ENCODE measurements at regions not wholly inside any gene's neighbourhood (a gene's known extent, or its start where the extent isn't known, plus 50 kb on each side); places are given as distances from the start of the nearest gene placed in this dataset.

DNA sequence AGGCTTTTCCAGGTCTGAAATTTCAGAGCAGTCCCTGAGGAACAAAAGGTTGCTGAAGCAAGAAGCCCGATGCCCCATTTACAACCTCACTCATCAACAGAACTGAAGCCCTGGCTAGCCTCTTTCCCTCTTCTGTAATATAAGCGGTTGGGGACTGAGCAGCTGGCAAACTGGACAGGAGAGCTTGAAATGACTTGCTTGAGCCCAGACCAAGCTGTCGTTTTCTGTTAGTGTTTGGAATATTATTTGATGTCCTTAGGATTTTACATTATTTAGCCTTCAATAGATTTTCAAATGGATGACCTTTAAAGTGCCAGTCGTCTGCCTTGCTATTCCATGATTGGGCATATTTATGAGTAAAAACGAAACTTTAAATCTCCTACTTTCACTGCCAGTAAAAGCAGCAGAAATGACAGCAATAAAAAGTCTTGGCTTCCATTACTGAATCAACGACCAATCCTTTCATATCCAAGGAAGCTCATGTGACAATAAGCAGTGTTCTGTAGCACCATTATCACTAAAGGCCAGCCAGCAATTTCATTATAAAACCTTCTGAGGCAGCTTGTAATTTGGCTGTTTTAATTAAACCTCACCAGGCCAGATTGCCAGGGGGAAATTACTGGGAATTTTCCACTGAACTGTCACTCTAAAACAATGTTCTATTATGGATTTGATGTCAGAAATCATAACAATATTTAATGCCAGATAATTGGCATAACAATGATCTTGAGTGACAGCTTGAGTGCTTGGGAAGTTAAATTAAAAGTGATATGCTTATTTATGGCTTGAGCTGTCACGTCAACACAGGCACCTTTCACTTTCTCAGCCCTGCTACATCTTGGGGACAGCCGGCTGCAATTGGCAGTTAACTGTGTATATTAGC, 85.9 kb downstream of the LSMEM1 start:
- TF ChIP-seq, protein P1, sequence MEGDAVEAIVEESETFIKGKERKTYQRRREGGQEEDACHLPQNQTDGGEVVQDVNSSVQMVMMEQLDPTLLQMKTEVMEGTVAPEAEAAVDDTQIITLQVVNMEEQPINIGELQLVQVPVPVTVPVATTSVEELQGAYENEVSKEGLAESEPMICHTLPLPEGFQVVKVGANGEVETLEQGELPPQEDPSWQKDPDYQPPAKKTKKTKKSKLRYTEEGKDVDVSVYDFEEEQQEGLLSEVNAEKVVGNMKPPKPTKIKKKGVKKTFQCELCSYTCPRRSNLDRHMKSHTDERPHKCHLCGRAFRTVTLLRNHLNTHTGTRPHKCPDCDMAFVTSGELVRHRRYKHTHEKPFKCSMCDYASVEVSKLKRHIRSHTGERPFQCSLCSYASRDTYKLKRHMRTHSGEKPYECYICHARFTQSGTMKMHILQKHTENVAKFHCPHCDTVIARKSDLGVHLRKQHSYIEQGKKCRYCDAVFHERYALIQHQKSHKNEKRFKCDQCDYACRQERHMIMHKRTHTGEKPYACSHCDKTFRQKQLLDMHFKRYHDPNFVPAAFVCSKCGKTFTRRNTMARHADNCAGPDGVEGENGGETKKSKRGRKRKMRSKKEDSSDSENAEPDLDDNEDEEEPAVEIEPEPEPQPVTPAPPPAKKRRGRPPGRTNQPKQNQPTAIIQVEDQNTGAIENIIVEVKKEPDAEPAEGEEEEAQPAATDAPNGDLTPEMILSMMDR (IDR thresholded peaks at IDR 0.05; ENCODE audit: borderline replicate concordance, insufficient read depth, low read depth, low read length) = no peak
- no peak overlapping the region for H3K4me3 ChIP-seq (ENCODE audit: low read depth, low read length)

DNA sequence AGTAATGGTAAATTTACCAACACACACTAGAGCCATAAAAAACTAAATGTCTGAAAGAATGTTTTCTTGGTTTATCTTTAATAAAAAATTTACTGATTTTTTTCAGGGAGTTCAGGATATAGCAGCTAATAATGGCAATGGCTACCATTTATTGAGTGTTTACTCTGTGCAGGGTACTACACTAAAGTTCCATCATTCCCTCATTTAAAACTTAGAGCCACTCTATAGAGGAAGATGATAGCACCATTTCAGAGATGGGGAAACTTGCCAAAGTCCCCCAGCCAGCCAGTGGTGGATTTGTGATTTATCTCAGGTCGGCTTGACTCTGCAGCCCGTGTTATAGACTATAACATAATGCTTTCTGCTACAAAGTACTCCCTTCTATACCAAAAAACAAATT, 86.6 kb downstream of the LSMEM1 start:
- TF ChIP-seq, protein P1 (IDR thresholded peaks at IDR 0.05; ENCODE audit: borderline replicate concordance, insufficient read depth, low read depth, low read length) = no peak
- no peak overlapping the region for H3K4me3 ChIP-seq (ENCODE audit: low read depth, low read length)

DNA sequence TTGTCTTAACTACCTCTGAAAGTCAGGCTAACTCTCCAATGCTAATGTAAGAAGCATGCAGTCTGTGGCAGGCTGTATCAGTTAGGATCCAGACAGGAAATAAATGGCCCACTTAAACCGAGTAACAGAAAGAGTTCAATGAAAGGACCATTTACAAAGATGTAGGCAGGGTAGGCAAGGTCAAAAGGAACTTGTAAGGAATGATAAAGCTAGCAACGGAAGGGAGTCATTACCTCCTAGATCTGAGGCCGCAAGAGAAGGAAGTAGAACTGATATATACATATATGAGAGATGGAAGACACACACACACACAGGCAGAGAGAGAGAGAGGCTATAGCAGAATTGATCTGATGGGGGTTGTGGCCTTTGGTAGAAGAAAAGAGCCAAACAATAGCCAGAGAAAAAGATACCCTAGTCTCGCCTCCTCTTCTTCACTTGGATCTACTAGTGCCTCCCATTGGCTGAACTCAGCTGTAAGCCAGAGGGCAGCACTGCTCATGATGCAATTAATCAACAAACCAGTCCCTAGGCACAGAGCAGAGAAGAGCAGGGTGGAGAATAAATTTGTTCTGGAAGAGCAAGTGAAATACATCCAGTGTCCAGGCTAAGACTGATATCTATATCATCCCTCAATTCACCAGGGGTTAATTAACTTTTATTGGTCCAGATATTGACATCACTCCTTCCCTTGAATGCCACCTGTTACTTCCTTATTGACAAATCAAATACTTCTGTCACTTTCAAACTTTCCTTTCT, 91.2 kb downstream of the LSMEM1 start:
- TF ChIP-seq, protein P1 (IDR thresholded peaks at IDR 0.05; ENCODE audit: borderline replicate concordance, insufficient read depth, low read depth, low read length) = no peak
- no peak overlapping the region for H3K4me3 ChIP-seq (ENCODE audit: low read depth, low read length)

DNA sequence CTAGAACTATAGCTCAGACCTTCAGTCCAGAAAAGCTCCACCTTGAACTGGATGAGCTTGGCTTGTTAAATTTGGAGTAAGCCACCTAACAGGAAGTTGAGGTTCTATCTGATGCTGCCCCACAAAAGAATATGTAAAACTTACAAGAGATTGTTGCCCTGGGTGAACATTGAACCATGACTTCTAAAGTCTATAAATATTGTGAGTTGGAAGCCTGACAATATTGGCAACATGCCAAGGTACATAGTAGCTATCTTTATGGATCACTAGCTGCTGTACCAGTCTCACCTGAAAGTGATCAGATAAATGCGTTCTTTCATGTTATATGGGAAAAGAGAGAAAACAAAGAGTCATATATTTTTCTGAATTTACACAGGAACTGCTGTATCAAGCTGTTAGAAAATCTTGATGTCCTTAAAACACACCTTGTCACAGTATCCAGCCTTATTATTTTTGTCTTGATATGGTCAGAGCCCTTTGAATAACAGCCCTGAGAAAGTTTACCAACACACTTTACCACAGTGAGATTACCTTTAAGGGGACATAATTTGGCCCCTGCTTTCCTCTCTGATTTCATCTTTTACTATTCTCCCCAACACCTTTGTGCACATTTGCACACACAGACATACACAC, 92.0 kb downstream of the LSMEM1 start:
- TF ChIP-seq, protein P1 (IDR thresholded peaks at IDR 0.05; ENCODE audit: borderline replicate concordance, insufficient read depth, low read depth, low read length) = no peak
- no peak overlapping the region for H3K4me3 ChIP-seq (ENCODE audit: low read depth, low read length)

DNA sequence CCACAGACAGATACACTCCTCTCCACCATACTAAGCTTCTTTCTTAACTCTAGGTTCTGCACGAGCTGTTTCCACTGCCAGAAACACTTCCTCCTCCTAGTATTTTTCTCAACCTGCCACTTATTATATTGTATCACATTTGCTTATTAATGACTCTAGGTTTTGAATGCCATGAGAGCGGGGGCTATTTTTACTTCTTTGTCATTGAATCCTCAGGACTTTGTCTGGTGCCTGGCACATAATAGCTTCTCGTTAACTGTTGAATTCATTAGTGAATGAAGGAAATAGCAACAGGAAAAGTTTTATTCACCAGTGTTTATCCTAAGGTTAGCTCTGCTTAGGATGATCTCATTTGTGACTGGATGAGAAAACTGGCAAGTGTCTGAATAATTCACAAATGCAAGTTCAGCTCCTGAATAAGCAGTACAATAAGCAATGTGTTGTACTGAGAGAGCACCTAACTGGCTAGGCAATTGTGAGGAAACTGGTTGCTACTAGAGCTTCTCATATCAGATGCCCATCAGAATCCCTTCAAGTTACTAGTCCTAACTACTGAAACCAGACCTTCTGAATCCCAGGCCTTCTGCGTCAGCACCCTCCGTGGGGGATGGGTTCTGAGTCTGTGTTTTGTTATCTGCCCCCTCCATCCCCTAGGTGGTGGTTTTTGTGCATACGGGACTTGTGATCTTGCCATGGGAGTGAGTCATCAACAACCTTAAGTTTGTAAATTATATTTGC, 92.7 kb downstream of the LSMEM1 start:
- no peak overlapping the region for H3K4me3 ChIP-seq (ENCODE audit: low read depth, low read length)
- TF ChIP-seq, protein P1 (IDR thresholded peaks at IDR 0.05; ENCODE audit: borderline replicate concordance, insufficient read depth, low read depth, low read length) = no peak

DNA sequence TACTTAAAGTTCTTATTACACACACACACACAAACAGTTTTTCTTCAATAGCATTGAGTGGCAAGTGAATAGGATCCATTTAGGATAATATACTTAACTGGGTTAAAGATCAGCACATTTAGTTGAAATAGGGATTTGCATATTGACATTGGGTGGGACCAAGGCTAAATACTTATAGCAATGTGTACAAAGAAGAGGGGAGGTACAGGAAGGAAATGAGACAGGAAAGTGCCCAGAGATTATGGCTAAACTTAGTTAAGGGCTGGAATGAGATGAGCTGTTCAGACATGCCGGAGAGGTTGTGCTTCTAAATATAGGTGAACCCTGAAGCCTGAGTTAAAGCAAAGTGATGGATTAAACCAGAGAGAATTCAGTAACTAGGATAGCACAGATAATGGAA, 95.1 kb downstream of the LSMEM1 start:
- TF ChIP-seq, protein P1 (IDR thresholded peaks at IDR 0.05; ENCODE audit: borderline replicate concordance, insufficient read depth, low read depth, low read length) = no peak

More for the DNA sequence above, 95.1 kb downstream of the LSMEM1 start:
- H3K4me3 ChIP-seq (ENCODE audit: low read depth, low read length) = no peak overlapping the region

Measured in GM12875 (cell line).